GM23248 (cell line): ENCODE measurements at regions not wholly inside any gene's neighbourhood (a gene's known extent, or its start where the extent isn't known, plus 50 kb on each side); places are given as distances from the start of the nearest gene placed in this dataset.

ENCODE experiments used
- DNase-seq: peaks from one replicate; pipeline ENCODE4 v3.0.0-alpha.2; 2015
- H2AFZ ChIP-seq: fragments of 200-600 bp; sonication (generic); 2 replicates; pipeline ENCODE4 v1.6.1; 2016; ENCODE audit warnings: antibody characterized with exemption
- H3F3A ChIP-seq: fragments of 200-600 bp; sonication (generic); 2 replicates; pipeline ENCODE4 v1.6.1; 2016; ENCODE audit warnings: mild to moderate bottlenecking, antibody characterized with exemption, mixed run types; ENCODE audit not compliant: insufficient read depth
- H3K27ac ChIP-seq: fragments of 200-600 bp; sonication (generic); 2 replicates; pipeline ENCODE4 v1.5.1; 2016; ENCODE audit warnings: mild to moderate bottlenecking
- H3K27me3 ChIP-seq: fragments of 200-600 bp; sonication (generic); replicated peaks from 2 replicates; pipeline ENCODE4 v1.6.1; 2016; ENCODE audit warnings: mild to moderate bottlenecking; ENCODE audit not compliant: insufficient read depth
- H3K36me3 ChIP-seq: fragments of 200-600 bp; sonication (generic); 2 replicates; pipeline ENCODE4 v1.6.1; 2016; ENCODE audit warnings: low read depth, mild to moderate bottlenecking
- H3K4me1 ChIP-seq: fragments of 200-600 bp; sonication (generic); 2 replicates; pipeline ENCODE4 v1.6.1; 2016; ENCODE audit warnings: mild to moderate bottlenecking; ENCODE audit not compliant: insufficient read depth
- H3K4me2 ChIP-seq: fragments of 200-600 bp; sonication (generic); one replicate; pipeline ENCODE4 v1.6.1; 2016; ENCODE audit warnings: mild to moderate bottlenecking; ENCODE audit not compliant: unreplicated experiment
- H3K4me3 ChIP-seq: fragments of 200-600 bp; sonication (generic); 2 replicates; pipeline ENCODE4 v1.5.1; 2016; ENCODE audit warnings: mild to moderate bottlenecking
- H3K79me2 ChIP-seq: fragments of 200-600 bp; sonication (generic); 2 replicates; pipeline ENCODE4 v1.6.1; 2016; ENCODE audit warnings: mild to moderate bottlenecking; ENCODE audit not compliant: insufficient read depth
- H3K9ac ChIP-seq: fragments of 200-600 bp; sonication (generic); 2 replicates; pipeline ENCODE4 v1.6.1; 2016; ENCODE audit warnings: mild to moderate bottlenecking
- H3K9me2 ChIP-seq: fragments of 200-600 bp; sonication (generic); 2 replicates; pipeline ENCODE4 v1.6.1; 2016; ENCODE audit warnings: mixed run types, mild to moderate bottlenecking, moderate library complexity; ENCODE audit not compliant: insufficient read depth
- H3K9me3 ChIP-seq: fragments of 200-600 bp; sonication (generic); one replicate; pipeline ENCODE4 v1.6.1; 2017; ENCODE audit warnings: low read depth
- H4K20me1 ChIP-seq: fragments of 200-600 bp; sonication (generic); 2 replicates; pipeline ENCODE4 v1.6.0; 2016; ENCODE audit not compliant: insufficient read depth
- EZH2 ChIP-seq: fragments of 200-600 bp; sonication (generic); IDR thresholded peaks from 2 replicates; pipeline ENCODE4 v1.6.1; 2018; ENCODE audit warnings: antibody characterized with exemption, mild to moderate bottlenecking; ENCODE audit not compliant: insufficient read depth, poor library complexity, severe bottlenecking
- EZH2phosphoT487 ChIP-seq: fragments of 200-600 bp; sonication (generic); IDR thresholded peaks from 2 replicates; pipeline ENCODE4 v1.6.1; 2018; ENCODE audit warnings: antibody characterized with exemption, moderate library complexity, mild to moderate bottlenecking, low read depth; ENCODE audit not compliant: insufficient read depth
- WGBS, 2 experiments: methylation state at CpG; one replicate each; pipeline ENCODE4 v1.1.6; 2015 to 2017; ENCODE audit warnings: low lambda C conversion rate in 2 of 2, low coverage in 1 of 2; ENCODE audit errors: missing lambda C conversion rate in 2 of 2; 5-methylcytosine and 5-hydroxymethylcytosine counted together
- in situ Hi-C: fragments of 300-500 bp; cut with MboI; formaldehyde crosslinking; loops from 2 replicates; pipeline ENCODE4 v1.15.0; 2020

DNA sequence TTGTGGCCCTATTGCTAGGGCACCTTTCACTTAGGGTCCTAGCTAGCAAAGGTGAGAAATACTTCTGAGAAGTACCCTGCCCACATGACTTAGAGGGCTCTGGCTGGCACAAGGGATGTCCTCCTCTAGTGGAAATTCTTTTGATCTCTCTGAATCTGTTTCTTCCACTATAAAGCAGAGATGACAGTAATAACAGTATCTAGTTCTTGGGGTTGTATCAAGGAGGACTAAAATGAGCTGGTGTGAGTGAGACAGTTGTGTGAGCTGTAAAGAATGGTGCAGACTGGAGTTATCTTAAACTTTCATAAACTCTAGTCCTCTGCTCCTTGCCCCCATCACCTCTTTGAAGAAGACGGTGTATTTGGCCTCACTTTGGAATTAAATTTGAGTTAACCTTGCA lies 157.8 kb upstream of the PLET1 start:
- 77 to 90% methylated on average over 1 of the region's 1 CpG for WGBS, 2 experiments

DNA sequence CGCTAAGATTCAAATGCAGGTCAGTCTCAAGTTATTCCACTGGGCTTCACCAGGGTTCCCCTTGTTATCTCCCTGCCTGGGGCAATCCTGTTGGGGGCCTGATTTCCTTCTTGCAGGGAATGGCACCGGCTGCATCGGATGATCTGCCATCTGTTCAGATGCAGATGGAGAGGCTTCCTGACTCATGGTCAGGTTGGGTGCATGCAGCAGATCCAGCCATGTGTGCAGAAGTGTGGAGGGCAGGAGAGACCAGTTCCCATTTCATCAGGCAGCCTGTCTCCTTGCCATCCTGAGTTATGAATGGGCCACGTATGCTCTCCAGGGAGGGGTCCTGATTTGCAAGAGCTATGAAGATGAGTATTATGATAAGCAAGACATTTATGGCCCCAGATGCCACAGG lies 161.2 kb upstream of the PLET1 start:
- Histone ChIP-seq H3K27me3 (peaks cover 8% of the 10 kb centered on the region), H3K9ac (no peak overlapping the region), H3K4me1 (no peaks in the 10 kb centered on the region), H3F3A (no peaks in the 10 kb centered on the region), H3K36me3 (no peaks in the 10 kb centered on the region), H4K20me1 (no peaks in the 10 kb centered on the region), H3K79me2 (no peaks in the 10 kb centered on the region), H3K9me3 (no peaks in the 10 kb centered on the region), H3K4me2 (no peak overlapping the region), H2AFZ (no peak overlapping the region), H3K9me2 (no peaks in the 10 kb centered on the region), H3K4me3 (no peak overlapping the region), H3K27ac (no peak overlapping the region)
- in situ Hi-C loops: no loop called here
- WGBS, 2 experiments: 67 to 75% methylated on average over 4 of the region's 4 CpGs
- no peak for DNase-seq
- TF ChIP-seq EZH2phosphoT487 (no peak), EZH2 (no peak)

More for the DNA sequence above, 157.8 kb upstream of the PLET1 start:
- Histone ChIP-seq H3K9ac (no peak overlapping the region), H3K79me2 (no peaks in the 10 kb centered on the region), H3K27ac (no peak overlapping the region), H3K27me3 (peaks cover 6% of the 10 kb centered on the region), H3K4me2 (no peak overlapping the region), H3K4me3 (no peak overlapping the region), H3K9me3 (no peaks in the 10 kb centered on the region), H2AFZ (no peak overlapping the region), H3F3A (no peaks in the 10 kb centered on the region), H3K36me3 (no peaks in the 10 kb centered on the region), H4K20me1 (no peaks in the 10 kb centered on the region), H3K9me2 (no peaks in the 10 kb centered on the region), H3K4me1 (no peaks in the 10 kb centered on the region)
- TF ChIP-seq EZH2 (no peak), EZH2phosphoT487 (no peak)
- no peak for DNase-seq
- in situ Hi-C loops: no loop called here

DNA sequence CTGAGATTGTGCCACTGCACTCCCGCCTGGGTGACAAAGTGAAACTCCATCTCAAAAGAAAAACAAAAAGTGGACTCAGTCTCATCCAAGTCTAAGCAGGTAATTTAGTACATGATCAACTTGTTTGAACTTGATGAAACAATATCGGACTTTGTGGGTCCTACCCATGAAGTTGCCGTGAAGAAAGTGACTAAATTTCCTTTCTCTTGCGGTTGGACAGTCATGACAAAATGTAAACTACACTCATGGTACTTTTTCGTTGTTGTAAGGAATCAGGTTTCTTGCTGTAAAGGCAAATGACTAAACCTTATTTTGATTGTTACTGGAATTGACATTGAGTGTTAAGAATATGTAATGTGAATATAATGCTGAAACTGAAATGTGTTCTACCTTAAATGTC lies 164.5 kb upstream of the PLET1 start:
- Histone ChIP-seq H4K20me1 (no peaks in the 10 kb centered on the region), H3K27ac (no peak overlapping the region), H3K9me2 (no peaks in the 10 kb centered on the region), H3K4me2 (no peak overlapping the region), H3F3A (no peaks in the 10 kb centered on the region), H3K79me2 (no peaks in the 10 kb centered on the region), H3K9me3 (no peaks in the 10 kb centered on the region), H3K4me1 (no peaks in the 10 kb centered on the region), H3K27me3 (peaks cover 8% of the 10 kb centered on the region), H3K9ac (no peak overlapping the region), H3K36me3 (no peaks in the 10 kb centered on the region), H2AFZ (no peak overlapping the region), H3K4me3 (no peak overlapping the region)
- 62 to 70% methylated on average over 5 of the region's 5 CpGs for WGBS, 2 experiments
- TF ChIP-seq EZH2 (no peak), EZH2phosphoT487 (no peak)
- in situ Hi-C loops: no loop called here
- no peak for DNase-seq

DNA sequence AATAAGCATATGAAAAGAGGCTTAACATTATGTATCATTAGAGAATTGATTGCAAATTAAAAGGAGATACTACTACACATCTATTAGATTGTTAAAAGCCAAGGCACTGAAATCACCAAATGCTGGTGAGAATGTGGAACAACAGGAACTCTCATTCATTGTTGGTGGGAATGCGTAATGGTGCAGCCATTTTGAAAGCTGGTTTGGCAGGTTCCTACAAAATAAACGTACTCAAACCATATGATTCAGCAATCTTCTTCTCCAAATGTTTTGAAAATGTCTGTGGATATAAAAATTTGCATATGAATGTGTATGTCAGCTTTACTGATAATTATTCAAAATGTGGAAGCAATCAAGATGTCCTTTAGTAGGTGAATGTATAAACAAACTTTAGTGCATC lies 176.4 kb upstream of the PLET1 start:
- Histone ChIP-seq H2AFZ (no peak overlapping the region), H3K79me2 (no peaks in the 10 kb centered on the region), H3K4me1 (no peaks in the 10 kb centered on the region), H3K36me3 (no peaks in the 10 kb centered on the region), H3K27ac (no peak overlapping the region), H3F3A (no peaks in the 10 kb centered on the region), H3K9me3 (no peaks in the 10 kb centered on the region), H3K4me3 (no peak overlapping the region), H4K20me1 (no peaks in the 10 kb centered on the region), H3K9ac (no peak overlapping the region), H3K27me3 (0 out of 2 replicates have a peak, but pooled peaks cover 8% of the 10 kb centered on the region), H3K4me2 (no peak overlapping the region), H3K9me2 (no peaks in the 10 kb centered on the region)
- in situ Hi-C loops: no loop called here
- 50 to 52% methylated on average over 2 of the region's 2 CpGs for WGBS, 2 experiments
- TF ChIP-seq EZH2: no peak
- no peak for TF ChIP-seq EZH2phosphoT487
- no peak for DNase-seq

DNA sequence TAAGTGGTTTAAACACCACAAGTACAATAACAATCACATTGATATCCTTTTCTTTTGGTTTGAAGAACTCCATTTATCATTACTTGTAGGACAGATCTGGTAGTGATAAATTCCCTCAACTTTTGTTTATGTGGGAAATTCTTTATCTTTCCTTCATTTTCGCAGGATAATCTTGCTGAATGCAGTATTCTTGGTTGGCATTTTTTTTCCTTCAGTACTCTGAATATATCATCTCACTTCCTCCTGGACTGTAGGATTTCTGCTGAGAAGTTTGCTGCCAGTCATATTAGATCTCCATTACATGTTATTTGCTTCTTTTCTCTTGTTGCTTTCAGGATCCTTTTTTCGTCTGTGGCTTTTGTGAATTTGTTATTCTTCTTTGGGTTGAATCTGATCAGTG lies 179.0 kb upstream of the PLET1 start:
- no peak for DNase-seq
- no peak overlapping the region for H3K9ac ChIP-seq
- no peak overlapping the region for H3K27ac ChIP-seq
- no peaks in the 10 kb centered on the region for H3K79me2 ChIP-seq
- H3K36me3 ChIP-seq: no peaks in the 10 kb centered on the region
- H3K4me3 ChIP-seq: no peak overlapping the region
- 45 to 46% methylated on average over 2 of the region's 2 CpGs for WGBS, 2 experiments
- no peaks in the 10 kb centered on the region for H3K9me2 ChIP-seq
- no peak for TF ChIP-seq EZH2phosphoT487
- TF ChIP-seq EZH2: no peak
- in situ Hi-C loops: no loop called here
- H2AFZ ChIP-seq: no peak overlapping the region
- H3K4me1 ChIP-seq: no peaks in the 10 kb centered on the region
- no peaks in the 10 kb centered on the region for H3K9me3 ChIP-seq
- no peak overlapping the region for H3K4me2 ChIP-seq
- H4K20me1 ChIP-seq: no peaks in the 10 kb centered on the region
- H3F3A ChIP-seq: no peaks in the 10 kb centered on the region
- no peaks in the 10 kb centered on the region; the same call in 1 of the 2 replicates for H3K27me3 ChIP-seq
